K562 (cell line): ENCODE measurements at regions not wholly inside any gene's neighbourhood (a gene's known extent, or its start where the extent isn't known, plus 50 kb on each side); places are given as distances from the start of the nearest gene placed in this dataset.

Source experiments
- HDAC1 ChIP-seq, 2 experiments: fragments of 450-650 bp; IDR thresholded peaks; 2 replicates each; pipeline ENCODE4 v1.6.1; 2016 to 2017; ENCODE audit warnings: inconsistent platforms in 1 of 2, mild to moderate bottlenecking in 1 of 2, moderate library complexity in 1 of 2
- MAZ ChIP-seq, 2 experiments: fragments of 450-650 bp in 1 of 2; sonication (generic) in 1 of 2; formaldehyde crosslinking; IDR thresholded peaks in 1 of 2; conservative IDR thresholded peaks in 1 of 2; 2 replicates each; pipeline versions ENCODE4 v1.4.0 to v1.5.0; 2020; ENCODE audit warnings: mild to moderate bottlenecking in 1 of 2, missing genetic modification reagents in 1 of 2
- MTA1 ChIP-seq: fragments of 450-650 bp; IDR thresholded peaks from 2 replicates; pipeline ENCODE4 v1.6.1; 2017; ENCODE audit warnings: borderline replicate concordance
- TF ChIP-seq, protein P1 (sequence below): fragments of 200-800 bp; sonication (Bioruptor generic); IDR thresholded peaks from 2 replicates; pipeline ENCODE4 v1.6.1; 2016; ENCODE audit warnings: missing genetic modification characterization, missing compliant biosample characterization
- TF ChIP-seq, protein P2 (sequence below): fragments of 450-650 bp; IDR thresholded peaks from 2 replicates; pipeline ENCODE4 v1.6.1; 2016; ENCODE audit warnings: mild to moderate bottlenecking, moderate library complexity
- TF ChIP-seq, protein P3 (sequence below): fragments of 450-650 bp; IDR thresholded peaks from 2 replicates; pipeline ENCODE4 v1.6.1; 2016; ENCODE audit warnings: mild to moderate bottlenecking

DNA sequence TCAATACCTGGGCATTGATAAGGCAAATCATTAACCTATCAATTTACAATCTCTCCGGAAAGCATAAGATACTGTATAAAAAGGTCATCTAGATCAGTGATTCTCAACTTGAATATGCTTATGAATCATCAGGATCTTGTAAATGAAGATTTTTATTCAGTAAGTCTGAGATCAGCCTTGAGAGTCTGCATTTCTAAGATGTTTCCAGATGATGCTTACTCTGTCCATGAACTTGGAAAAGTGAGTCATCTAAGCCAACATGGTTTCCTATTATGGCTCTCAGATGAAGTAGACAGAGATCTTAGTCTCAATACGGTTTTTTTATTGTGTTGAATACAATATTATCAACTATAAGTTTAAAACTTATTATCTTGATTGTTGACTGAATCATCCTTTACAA is 226.4 kb upstream of the KIRREL3 start (continued):
- no peak for TF ChIP-seq HDAC1 (IDR thresholded peaks at IDR 0.05)
- no peak for TF ChIP-seq MTA1
- TF ChIP-seq, protein P1, sequence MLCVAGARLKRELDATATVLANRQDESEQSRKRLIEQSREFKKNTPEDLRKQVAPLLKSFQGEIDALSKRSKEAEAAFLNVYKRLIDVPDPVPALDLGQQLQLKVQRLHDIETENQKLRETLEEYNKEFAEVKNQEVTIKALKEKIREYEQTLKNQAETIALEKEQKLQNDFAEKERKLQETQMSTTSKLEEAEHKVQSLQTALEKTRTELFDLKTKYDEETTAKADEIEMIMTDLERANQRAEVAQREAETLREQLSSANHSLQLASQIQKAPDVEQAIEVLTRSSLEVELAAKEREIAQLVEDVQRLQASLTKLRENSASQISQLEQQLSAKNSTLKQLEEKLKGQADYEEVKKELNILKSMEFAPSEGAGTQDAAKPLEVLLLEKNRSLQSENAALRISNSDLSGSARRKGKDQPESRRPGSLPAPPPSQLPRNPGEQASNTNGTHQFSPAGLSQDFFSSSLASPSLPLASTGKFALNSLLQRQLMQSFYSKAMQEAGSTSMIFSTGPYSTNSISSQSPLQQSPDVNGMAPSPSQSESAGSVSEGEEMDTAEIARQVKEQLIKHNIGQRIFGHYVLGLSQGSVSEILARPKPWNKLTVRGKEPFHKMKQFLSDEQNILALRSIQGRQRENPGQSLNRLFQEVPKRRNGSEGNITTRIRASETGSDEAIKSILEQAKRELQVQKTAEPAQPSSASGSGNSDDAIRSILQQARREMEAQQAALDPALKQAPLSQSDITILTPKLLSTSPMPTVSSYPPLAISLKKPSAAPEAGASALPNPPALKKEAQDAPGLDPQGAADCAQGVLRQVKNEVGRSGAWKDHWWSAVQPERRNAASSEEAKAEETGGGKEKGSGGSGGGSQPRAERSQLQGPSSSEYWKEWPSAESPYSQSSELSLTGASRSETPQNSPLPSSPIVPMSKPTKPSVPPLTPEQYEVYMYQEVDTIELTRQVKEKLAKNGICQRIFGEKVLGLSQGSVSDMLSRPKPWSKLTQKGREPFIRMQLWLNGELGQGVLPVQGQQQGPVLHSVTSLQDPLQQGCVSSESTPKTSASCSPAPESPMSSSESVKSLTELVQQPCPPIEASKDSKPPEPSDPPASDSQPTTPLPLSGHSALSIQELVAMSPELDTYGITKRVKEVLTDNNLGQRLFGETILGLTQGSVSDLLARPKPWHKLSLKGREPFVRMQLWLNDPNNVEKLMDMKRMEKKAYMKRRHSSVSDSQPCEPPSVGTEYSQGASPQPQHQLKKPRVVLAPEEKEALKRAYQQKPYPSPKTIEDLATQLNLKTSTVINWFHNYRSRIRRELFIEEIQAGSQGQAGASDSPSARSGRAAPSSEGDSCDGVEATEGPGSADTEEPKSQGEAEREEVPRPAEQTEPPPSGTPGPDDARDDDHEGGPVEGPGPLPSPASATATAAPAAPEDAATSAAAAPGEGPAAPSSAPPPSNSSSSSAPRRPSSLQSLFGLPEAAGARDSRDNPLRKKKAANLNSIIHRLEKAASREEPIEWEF (CRISPR knock-in tag) = no peak
- TF ChIP-seq, protein P2, sequence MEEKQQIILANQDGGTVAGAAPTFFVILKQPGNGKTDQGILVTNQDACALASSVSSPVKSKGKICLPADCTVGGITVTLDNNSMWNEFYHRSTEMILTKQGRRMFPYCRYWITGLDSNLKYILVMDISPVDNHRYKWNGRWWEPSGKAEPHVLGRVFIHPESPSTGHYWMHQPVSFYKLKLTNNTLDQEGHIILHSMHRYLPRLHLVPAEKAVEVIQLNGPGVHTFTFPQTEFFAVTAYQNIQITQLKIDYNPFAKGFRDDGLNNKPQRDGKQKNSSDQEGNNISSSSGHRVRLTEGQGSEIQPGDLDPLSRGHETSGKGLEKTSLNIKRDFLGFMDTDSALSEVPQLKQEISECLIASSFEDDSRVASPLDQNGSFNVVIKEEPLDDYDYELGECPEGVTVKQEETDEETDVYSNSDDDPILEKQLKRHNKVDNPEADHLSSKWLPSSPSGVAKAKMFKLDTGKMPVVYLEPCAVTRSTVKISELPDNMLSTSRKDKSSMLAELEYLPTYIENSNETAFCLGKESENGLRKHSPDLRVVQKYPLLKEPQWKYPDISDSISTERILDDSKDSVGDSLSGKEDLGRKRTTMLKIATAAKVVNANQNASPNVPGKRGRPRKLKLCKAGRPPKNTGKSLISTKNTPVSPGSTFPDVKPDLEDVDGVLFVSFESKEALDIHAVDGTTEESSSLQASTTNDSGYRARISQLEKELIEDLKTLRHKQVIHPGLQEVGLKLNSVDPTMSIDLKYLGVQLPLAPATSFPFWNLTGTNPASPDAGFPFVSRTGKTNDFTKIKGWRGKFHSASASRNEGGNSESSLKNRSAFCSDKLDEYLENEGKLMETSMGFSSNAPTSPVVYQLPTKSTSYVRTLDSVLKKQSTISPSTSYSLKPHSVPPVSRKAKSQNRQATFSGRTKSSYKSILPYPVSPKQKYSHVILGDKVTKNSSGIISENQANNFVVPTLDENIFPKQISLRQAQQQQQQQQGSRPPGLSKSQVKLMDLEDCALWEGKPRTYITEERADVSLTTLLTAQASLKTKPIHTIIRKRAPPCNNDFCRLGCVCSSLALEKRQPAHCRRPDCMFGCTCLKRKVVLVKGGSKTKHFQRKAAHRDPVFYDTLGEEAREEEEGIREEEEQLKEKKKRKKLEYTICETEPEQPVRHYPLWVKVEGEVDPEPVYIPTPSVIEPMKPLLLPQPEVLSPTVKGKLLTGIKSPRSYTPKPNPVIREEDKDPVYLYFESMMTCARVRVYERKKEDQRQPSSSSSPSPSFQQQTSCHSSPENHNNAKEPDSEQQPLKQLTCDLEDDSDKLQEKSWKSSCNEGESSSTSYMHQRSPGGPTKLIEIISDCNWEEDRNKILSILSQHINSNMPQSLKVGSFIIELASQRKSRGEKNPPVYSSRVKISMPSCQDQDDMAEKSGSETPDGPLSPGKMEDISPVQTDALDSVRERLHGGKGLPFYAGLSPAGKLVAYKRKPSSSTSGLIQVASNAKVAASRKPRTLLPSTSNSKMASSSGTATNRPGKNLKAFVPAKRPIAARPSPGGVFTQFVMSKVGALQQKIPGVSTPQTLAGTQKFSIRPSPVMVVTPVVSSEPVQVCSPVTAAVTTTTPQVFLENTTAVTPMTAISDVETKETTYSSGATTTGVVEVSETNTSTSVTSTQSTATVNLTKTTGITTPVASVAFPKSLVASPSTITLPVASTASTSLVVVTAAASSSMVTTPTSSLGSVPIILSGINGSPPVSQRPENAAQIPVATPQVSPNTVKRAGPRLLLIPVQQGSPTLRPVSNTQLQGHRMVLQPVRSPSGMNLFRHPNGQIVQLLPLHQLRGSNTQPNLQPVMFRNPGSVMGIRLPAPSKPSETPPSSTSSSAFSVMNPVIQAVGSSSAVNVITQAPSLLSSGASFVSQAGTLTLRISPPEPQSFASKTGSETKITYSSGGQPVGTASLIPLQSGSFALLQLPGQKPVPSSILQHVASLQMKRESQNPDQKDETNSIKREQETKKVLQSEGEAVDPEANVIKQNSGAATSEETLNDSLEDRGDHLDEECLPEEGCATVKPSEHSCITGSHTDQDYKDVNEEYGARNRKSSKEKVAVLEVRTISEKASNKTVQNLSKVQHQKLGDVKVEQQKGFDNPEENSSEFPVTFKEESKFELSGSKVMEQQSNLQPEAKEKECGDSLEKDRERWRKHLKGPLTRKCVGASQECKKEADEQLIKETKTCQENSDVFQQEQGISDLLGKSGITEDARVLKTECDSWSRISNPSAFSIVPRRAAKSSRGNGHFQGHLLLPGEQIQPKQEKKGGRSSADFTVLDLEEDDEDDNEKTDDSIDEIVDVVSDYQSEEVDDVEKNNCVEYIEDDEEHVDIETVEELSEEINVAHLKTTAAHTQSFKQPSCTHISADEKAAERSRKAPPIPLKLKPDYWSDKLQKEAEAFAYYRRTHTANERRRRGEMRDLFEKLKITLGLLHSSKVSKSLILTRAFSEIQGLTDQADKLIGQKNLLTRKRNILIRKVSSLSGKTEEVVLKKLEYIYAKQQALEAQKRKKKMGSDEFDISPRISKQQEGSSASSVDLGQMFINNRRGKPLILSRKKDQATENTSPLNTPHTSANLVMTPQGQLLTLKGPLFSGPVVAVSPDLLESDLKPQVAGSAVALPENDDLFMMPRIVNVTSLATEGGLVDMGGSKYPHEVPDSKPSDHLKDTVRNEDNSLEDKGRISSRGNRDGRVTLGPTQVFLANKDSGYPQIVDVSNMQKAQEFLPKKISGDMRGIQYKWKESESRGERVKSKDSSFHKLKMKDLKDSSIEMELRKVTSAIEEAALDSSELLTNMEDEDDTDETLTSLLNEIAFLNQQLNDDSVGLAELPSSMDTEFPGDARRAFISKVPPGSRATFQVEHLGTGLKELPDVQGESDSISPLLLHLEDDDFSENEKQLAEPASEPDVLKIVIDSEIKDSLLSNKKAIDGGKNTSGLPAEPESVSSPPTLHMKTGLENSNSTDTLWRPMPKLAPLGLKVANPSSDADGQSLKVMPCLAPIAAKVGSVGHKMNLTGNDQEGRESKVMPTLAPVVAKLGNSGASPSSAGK = no peak
- no peak for TF ChIP-seq MAZ (CRISPR knock-in tag; conservative IDR thresholded peaks at IDR 0.05 in 1 of 2, IDR thresholded peaks at IDR 0.05 in 1 of 2)
- TF ChIP-seq, protein P3, sequence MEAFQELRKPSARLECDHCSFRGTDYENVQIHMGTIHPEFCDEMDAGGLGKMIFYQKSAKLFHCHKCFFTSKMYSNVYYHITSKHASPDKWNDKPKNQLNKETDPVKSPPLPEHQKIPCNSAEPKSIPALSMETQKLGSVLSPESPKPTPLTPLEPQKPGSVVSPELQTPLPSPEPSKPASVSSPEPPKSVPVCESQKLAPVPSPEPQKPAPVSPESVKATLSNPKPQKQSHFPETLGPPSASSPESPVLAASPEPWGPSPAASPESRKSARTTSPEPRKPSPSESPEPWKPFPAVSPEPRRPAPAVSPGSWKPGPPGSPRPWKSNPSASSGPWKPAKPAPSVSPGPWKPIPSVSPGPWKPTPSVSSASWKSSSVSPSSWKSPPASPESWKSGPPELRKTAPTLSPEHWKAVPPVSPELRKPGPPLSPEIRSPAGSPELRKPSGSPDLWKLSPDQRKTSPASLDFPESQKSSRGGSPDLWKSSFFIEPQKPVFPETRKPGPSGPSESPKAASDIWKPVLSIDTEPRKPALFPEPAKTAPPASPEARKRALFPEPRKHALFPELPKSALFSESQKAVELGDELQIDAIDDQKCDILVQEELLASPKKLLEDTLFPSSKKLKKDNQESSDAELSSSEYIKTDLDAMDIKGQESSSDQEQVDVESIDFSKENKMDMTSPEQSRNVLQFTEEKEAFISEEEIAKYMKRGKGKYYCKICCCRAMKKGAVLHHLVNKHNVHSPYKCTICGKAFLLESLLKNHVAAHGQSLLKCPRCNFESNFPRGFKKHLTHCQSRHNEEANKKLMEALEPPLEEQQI = no peak
